A673 (cell line): ENCODE measurements at regions not wholly inside any gene's neighbourhood (a gene's known extent, or its start where the extent isn't known, plus 50 kb on each side); places are given as distances from the start of the nearest gene placed in this dataset.

ENCODE experiments used
- BruUV-seq: library from RNA; stranded (reverse); fragments of 400-500 nt; replicated peaks from 2 replicates; lab custom pipeline; 2021; lab: Mats Ljungman, UMichigan
- CTCF ChIA-PET: fragments of 300-600 bp; sonication (Branson Sonifier 250); formaldehyde crosslinking; loops from one replicate; lab custom pipeline; 2022; ENCODE audit warnings: antibody characterized with exemption; lab: Charles Lee
- POLR2A ChIA-PET: fragments of 300-600 bp; sonication (Branson Sonifier 250); formaldehyde crosslinking; loops from one replicate; lab custom pipeline; 2022; ENCODE audit warnings: antibody characterized with exemption; ENCODE audit not compliant: low non-redundant PET; lab: Charles Lee
- DNase-seq: peaks from one replicate; pipeline ENCODE4 v3.0.0-alpha.2; 2015; ENCODE audit warnings: low spot score
- H3K27ac ChIP-seq: fragments of 200-600 bp; sonication (generic); 2 replicates; pipeline ENCODE4 v1.5.1; 2016; ENCODE audit warnings: mixed run types, low read depth, mild to moderate bottlenecking, mixed read lengths, antibody characterized with exemption, low read length; ENCODE audit not compliant: poor library complexity, severe bottlenecking
- H3K27me3 ChIP-seq: fragments of 200-600 bp; sonication (generic); replicated peaks from 2 replicates; pipeline ENCODE4 v1.6.1; 2017; ENCODE audit warnings: mixed run types, low read depth, mild to moderate bottlenecking, mixed read lengths, antibody characterized with exemption, low read length; ENCODE audit not compliant: insufficient read depth, poor library complexity
- H3K36me3 ChIP-seq: fragments of 200-600 bp; sonication (generic); 2 replicates; pipeline ENCODE4 v1.6.1; 2016; ENCODE audit warnings: mixed run types, mild to moderate bottlenecking, mixed read lengths, antibody characterized with exemption, low read length; ENCODE audit not compliant: insufficient read depth, poor library complexity, severe bottlenecking
- H3K4me1 ChIP-seq: fragments of 200-600 bp; sonication (generic); 2 replicates; pipeline ENCODE4 v1.6.1; 2017; ENCODE audit warnings: mixed run types, mild to moderate bottlenecking, mixed read lengths, antibody characterized with exemption, low read length; ENCODE audit not compliant: insufficient read depth, poor library complexity, severe bottlenecking
- H3K4me3 ChIP-seq: fragments of 200-600 bp; sonication (generic); 2 replicates; pipeline ENCODE4 v1.5.1; 2016; ENCODE audit warnings: low read depth, mixed run types, mild to moderate bottlenecking, mixed read lengths, low read length; ENCODE audit not compliant: poor library complexity, severe bottlenecking
- H3K9me3 ChIP-seq: fragments of 200-600 bp; sonication (generic); 2 replicates; pipeline ENCODE4 v1.6.1; 2016; ENCODE audit warnings: mixed run types, low read depth, mild to moderate bottlenecking, mixed read lengths, antibody characterized with exemption, low read length; ENCODE audit not compliant: poor library complexity, severe bottlenecking
- EZH2 ChIP-seq: fragments of 200-600 bp; sonication (generic); IDR thresholded peaks from 2 replicates; pipeline ENCODE4 v1.6.1; 2017; ENCODE audit warnings: borderline replicate concordance, low read depth, mild to moderate bottlenecking, mixed read lengths, antibody characterized with exemption, low read length; ENCODE audit not compliant: poor library complexity, severe bottlenecking
- intact Hi-C: fragments of 100-400 bp; cut with micrococcal nuclease; formaldehyde crosslinking; loops from one replicate; pipeline ENCODE4 v1.10.0; 2022; ENCODE audit not compliant: unreplicated experiment
- TF ChIP-seq, protein P1 (sequence below): fragments of 300-800, 200-600 bp; sonication (generic); conservative IDR thresholded peaks from 2 replicates; pipeline ENCODE4 v1.5.1; 2017; ENCODE audit warnings: low read depth, mild to moderate bottlenecking, antibody characterized with exemption, low read length, moderate library complexity, mixed read lengths

- H3K4me1 ChIP-seq, result no peaks in the 10 kb centered on the region
- DNase-seq, result no peak
- H3K4me3 ChIP-seq, result no peak overlapping the region
- CTCF ChIA-PET, result no interaction called here
- no peak for TF ChIP-seq EZH2
- TF ChIP-seq, protein P1, sequence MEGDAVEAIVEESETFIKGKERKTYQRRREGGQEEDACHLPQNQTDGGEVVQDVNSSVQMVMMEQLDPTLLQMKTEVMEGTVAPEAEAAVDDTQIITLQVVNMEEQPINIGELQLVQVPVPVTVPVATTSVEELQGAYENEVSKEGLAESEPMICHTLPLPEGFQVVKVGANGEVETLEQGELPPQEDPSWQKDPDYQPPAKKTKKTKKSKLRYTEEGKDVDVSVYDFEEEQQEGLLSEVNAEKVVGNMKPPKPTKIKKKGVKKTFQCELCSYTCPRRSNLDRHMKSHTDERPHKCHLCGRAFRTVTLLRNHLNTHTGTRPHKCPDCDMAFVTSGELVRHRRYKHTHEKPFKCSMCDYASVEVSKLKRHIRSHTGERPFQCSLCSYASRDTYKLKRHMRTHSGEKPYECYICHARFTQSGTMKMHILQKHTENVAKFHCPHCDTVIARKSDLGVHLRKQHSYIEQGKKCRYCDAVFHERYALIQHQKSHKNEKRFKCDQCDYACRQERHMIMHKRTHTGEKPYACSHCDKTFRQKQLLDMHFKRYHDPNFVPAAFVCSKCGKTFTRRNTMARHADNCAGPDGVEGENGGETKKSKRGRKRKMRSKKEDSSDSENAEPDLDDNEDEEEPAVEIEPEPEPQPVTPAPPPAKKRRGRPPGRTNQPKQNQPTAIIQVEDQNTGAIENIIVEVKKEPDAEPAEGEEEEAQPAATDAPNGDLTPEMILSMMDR, result no peak
- no peaks in the 10 kb centered on the region for H3K9me3 ChIP-seq
- BruUV-seq, result no TSS peak
- H3K27me3 ChIP-seq, result peaks cover 20% of the 10 kb centered on the region
- intact Hi-C loops, result no loop called here
- H3K36me3 ChIP-seq, result no peaks in the 10 kb centered on the region
- POLR2A ChIA-PET, result no interaction called here
- H3K27ac ChIP-seq, result no peak overlapping the region
Observed at GRCh38 chr2:55986001-55986400, 62.4 kb upstream of the EFEMP1 start.

DNA sequence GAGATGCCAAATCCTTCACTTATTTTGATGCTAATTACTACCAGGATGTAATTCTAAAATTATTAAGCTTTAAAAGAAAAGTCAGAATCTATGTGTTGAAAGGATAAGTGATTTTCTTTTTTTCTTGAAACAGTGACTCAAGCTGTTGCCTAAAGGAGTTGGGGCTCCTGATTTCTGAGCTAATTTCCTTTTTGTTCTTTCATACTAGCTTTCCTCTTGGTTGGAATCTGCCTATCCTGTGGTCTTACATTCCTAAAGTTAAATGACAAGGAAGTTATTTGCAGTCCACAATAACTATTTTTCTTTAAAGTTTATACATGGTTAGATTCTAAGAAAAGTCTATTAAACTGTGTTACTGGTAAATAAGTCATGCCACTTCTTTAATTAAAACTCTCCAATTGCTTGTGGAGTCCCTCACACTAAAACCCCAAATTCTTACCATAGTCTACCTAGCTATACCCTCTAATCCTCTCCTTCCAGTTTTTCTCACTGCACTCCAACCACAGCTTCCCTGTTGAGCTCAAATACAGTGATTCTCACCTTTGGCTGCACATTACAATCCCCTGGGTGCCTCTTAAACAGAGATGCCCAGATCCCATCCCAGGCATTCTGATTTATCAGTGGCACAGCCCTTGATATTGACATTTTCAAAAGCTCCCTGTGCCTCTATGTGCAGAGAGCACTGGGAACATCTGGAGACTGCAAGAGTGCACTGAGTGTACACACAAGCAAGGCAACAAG, 63.3 kb upstream of the EFEMP1 start:
- H3K27ac ChIP-seq, result no peak overlapping the region
- H3K4me3 ChIP-seq, result no peak overlapping the region
- no peak for DNase-seq
- H3K4me1 ChIP-seq, result no peaks in the 10 kb centered on the region
- no TSS peak for BruUV-seq
- H3K9me3 ChIP-seq, result no peaks in the 10 kb centered on the region
- ChIA-PET POLR2A (no interaction called here), CTCF (interaction anchor here (0.6 kb wide), 1 partner anchor 38 kb away, joined by 6 read pairs; no protein-coding TSS in a partner anchor)
- intact Hi-C loops, result no loop called here
- H3K36me3 ChIP-seq, result no peaks in the 10 kb centered on the region
- TF ChIP-seq, protein P1, result no peak
- no peak for TF ChIP-seq EZH2
- H3K27me3 ChIP-seq, result peaks cover 28% of the 10 kb centered on the region

DNA sequence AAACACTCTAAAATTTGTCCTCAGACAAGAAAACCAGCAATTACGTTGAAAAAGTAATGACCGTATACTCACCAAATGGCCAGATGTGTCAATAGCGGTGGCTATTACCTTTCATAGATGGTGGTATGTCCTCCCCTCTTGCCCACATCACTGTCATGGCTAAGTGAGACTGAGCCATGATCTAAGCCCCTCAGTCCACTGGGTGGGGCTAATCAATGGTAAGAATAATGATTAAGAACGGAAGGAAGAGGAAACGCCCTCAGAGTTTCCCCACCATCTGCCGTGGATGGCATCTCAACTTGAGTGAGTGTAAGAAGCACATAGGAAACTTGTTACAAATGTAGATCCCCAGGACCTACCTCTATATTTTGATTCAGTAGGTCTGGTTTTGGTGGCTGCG, 65.8 kb upstream of the EFEMP1 start:
- ChIA-PET CTCF (interaction anchor here (0.6 kb wide), 1 partner anchor 10 kb away, joined by 3 read pairs; no protein-coding TSS in a partner anchor), POLR2A (no interaction called here)
- no TSS peak for BruUV-seq
- no peaks in the 10 kb centered on the region for H3K9me3 ChIP-seq
- DNase-seq, result no peak
- TF ChIP-seq, protein P1, result no peak
- TF ChIP-seq EZH2, result no peak
- no peak overlapping the region for H3K27ac ChIP-seq
- intact Hi-C loops, result no loop called here
- no peaks in the 10 kb centered on the region for H3K4me1 ChIP-seq
- H3K36me3 ChIP-seq, result no peaks in the 10 kb centered on the region
- no peak overlapping the region for H3K4me3 ChIP-seq
- H3K27me3 ChIP-seq, result peaks cover 37% of the 10 kb centered on the region
